ENCODE measurements at regions not wholly inside any gene's neighbourhood (a gene's known extent, or its start where the extent isn't known, plus 50 kb on each side); places are given as distances from the start of the nearest gene placed in this dataset.

DNA sequence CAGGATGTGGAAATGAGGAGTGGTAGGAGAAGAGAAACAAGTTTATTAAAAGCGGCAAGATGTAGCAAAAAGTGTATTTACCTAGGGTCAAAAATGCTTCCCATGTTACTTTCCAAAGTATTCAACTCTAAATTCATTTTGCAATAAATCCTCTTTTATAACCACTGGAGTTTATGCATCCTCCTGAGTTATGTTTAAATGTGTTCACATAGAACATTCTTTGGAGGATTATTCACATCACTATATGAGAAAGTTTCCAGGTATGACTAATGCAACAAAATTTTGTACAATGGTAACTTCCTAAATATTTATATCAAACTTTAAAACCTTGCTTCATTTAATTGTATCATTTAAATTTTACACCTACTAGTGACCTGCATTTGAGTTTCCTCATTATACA, 870.6 kb upstream of the SLIT2 start:
- TF ChIP-seq, protein P1, sequence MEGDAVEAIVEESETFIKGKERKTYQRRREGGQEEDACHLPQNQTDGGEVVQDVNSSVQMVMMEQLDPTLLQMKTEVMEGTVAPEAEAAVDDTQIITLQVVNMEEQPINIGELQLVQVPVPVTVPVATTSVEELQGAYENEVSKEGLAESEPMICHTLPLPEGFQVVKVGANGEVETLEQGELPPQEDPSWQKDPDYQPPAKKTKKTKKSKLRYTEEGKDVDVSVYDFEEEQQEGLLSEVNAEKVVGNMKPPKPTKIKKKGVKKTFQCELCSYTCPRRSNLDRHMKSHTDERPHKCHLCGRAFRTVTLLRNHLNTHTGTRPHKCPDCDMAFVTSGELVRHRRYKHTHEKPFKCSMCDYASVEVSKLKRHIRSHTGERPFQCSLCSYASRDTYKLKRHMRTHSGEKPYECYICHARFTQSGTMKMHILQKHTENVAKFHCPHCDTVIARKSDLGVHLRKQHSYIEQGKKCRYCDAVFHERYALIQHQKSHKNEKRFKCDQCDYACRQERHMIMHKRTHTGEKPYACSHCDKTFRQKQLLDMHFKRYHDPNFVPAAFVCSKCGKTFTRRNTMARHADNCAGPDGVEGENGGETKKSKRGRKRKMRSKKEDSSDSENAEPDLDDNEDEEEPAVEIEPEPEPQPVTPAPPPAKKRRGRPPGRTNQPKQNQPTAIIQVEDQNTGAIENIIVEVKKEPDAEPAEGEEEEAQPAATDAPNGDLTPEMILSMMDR (IDR thresholded peaks at IDR 0.05; ENCODE audit: extremely low read depth in 1 of 2, insufficient read depth in 1 of 2, low read depth in 1 of 2, low read length in 2 of 2): no peak
- TF ChIP-seq JUN (IDR thresholded peaks at IDR 0.05; ENCODE audit: borderline replicate concordance, insufficient read depth, insufficient read length, low read depth) (no peak), POLR2A (IDR thresholded peaks at IDR 0.05; ENCODE audit: low read depth, low read length) (no peak), EZH2 (IDR thresholded peaks at IDR 0.05; ENCODE audit: borderline replicate concordance, low read depth, low read length, severe bottlenecking) (no peak)

Measured in endothelial cell of umbilical vein (primary cell).